ENCODE measurements at regions not wholly inside any gene's neighbourhood (a gene's known extent, or its start where the extent isn't known, plus 50 kb on each side); places are given as distances from the start of the nearest gene placed in this dataset.
"Not testable (repeated sequence)": the region's sequence is repeated elsewhere in the genome, so short reads cannot be mapped to it uniquely, and the experiment has no call there.

DNA sequence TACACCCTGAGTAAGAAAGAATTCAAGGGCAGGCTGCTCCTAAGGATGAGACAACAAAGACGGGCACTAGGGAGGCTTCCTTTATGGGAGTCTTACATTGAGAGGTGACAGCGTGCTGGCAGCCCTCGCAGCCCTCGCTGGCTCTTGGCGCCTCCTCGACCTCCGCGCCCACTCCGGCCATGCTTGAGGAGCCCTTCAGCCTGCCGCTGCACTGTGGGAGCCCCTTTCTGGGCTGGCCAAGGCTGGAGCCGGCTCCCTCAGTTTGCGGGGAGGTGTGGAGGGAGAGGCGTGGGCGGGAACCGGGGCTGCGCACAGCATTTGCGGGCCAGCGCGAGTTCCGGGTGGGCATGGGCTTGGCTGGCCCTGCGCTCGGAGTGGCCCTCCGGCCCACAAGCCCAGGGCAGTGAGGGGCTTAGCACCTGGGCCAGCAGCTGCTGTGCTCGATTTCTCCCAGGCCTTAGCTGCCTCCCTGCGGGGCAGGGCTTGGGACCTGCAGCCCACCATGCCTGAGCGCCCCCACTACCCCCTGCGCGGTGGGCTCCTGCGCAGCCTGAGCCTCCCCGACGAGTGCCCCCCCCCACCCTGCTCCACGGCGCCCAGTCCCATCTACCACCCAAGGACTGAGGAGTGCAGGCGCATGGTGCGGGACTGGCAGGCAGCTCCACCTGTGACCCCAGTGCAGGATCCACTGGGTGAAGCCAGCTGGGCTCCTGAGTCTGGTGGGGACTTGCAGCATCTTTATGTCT is 75.3 kb downstream of the BARX1 start:
- DNase-seq (ENCODE audit: extremely low read depth, low read depth): not testable (repeated sequence)

DNA sequence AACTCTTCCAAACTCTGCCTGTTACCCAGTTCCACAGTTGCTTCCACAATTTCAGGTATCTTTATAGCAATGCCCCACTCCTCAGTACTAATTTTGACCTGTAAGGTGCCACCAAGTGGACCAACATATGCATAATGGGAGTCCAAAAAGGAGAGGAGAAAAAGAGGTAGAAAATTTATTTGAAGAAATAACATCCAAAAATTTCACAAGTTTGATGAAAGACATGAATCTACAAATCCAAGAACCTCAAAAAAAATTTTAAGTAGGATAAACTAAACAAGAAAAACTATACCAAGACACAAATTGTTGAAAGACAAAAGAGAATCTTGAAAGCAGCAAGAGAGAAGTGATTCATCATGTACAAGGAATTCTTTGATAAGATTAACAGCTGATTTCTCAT is 79.8 kb downstream of the BARX1 start:
- DNase-seq (ENCODE audit: extremely low read depth, low read depth): no peak

DNA sequence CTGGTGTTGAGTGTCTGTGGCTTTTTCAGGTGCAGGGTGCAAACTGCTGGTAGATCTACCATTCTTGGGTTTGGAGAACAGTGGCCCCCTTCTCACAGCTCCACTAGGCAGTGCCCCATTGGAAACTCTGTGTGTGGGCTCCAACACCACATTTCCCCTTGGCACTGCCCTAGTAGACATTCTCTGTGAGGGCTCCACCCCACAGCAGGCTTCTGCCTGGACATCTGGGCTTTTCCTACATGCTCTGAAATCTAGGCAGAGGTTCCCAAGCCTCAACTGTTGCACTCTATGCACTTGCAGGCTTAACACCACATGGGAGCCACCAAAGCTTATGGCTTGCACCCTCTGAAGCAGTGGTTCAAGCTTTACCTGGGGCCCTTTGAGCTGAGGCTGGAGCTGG is 80.9 kb downstream of the BARX1 start:
- no peak for DNase-seq (ENCODE audit: extremely low read depth, low read depth)

DNA sequence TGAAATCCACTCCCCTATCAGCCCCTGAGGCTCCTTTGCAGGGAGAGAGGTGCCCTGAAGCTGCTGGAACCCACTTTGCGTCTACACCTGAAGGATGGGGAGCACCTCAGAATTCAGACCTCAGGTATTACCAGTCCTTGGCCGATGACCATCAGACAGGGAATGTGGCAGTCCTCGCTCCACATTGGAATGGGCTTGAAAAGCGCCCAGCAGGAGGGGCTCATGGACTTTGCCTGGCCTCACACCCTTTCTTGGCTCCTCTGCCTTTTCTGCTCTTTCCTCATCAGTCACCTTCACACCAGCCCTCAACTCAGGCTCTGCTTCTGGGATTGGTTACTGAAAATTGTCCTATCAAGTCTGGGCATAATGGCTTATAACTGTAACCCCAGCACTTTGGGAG is 83.9 kb downstream of the BARX1 start:
- no peak for DNase-seq (ENCODE audit: extremely low read depth, low read depth)

DNA sequence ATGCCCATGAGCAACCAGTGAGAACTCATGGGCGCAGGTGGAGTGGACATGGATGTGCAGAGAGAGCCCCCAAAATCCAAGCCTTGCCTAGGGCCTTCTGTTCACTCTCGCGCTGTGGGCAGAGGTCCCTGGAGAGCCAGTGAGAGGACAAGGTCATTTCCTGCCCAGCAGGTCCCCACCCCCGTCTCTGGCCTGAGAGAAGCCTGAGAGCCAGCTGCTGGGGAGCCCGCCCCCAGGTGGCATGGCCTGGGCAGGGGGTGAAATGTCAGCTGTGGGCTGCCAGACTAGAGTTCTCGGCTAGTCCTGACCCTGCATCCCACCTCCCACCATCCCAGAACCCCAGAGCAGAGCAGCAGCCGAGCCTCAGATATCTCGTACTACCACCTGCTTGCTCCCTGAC is 85.3 kb downstream of the BARX1 start:
- no peak for DNase-seq (ENCODE audit: extremely low read depth, low read depth)

DNA sequence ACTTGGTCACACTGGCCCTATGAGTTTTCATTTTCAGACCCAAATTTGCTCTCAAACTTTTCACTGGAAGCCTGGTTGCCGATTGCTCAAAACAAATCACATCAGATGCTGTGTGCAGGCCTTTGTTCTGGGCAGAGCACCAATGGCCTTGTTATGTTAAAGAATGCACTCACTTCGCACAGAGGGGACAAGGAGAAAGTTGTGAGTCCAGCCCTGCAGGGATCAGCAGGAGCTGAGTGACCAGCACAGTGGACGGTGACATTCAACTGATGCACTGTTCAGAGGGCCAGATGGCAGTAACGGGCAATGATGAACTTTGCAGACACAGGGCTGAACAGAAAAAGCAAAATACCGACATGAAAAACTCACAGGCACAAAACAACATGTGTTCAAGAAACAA is 86.1 kb downstream of the BARX1 start:
- no peak for DNase-seq (ENCODE audit: extremely low read depth, low read depth)

DNA sequence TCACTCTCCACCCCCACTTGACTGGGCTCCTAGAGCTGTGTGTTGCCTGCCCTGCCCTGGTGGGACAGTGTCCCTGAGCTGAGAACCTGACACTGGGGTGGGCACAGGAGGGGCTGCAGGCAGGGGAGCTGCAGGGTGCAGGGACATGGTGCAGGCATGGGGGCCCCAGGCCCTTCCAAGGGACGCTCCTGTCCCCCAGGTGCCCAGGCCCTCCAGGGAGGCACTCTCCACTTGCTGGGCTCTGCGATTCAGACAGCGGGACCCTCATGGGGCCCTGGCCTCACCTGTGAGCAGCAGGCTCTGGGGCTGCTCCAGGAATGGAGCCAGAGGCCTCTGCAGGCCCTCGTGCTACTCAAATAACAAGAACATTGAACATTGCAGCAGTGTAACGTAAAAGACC is 89.4 kb downstream of the BARX1 start:
- DNase-seq (ENCODE audit: extremely low read depth, low read depth): no peak

DNA sequence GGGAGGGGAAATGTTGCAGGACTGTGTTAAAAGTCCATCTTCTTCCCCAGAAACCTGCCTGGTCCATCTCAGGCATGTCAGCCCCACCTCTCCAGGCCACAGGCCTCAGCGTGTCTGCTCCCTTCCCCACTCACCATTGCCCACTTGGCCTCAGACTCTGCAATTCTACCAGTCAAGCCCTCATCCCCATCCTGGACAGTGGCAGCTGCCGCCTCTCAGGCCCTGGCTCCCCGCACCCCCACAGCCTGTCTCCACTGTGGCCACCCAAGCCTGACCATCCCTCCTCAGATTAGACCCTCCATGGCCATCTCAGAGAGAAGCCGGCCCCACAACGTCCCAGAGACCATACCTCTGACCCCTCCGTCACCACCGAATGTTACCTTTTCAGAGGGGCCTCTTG is 89.9 kb downstream of the BARX1 start:
- DNase-seq (ENCODE audit: extremely low read depth, low read depth): no peak

DNA sequence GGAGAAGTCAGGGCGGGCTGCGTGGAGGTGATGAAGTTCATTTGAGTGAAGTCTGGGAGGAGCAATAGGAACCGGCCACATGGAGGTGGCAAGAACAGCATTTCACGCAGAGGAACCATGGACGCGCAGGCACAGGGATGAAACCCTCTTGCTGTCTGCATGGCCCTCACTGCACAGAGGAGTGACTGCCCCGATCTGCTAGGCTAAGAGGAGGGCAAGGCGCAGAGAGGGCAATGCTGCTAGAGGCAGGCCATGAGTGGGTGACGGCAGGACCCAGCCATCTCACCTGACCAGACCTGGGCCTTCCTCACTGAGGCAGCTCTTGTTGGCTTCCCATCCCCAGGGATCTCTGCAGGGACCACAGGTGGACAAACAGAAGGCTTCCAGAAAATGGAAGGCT is 90.3 kb downstream of the BARX1 start:
- no peak for DNase-seq (ENCODE audit: extremely low read depth, low read depth)

DNA sequence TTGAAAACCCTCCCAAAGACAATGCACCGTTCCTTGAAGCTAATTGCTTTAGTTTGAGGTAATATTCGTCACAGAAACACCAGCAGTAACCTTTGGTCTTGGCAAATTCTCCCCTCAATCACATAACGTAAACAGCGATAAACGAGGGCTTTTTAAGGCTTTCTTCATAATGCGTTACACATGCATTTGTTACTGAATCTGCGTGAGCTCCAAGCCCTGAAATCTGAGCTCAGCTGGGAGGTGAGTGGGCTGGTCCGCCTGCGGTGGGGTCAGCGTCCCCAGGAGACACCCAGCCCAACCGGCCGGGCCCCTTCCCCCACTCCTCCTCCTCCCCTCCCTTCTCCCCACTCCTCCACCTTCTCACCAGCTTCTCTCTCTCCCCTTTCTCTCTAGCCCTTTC is 91.1 kb downstream of the BARX1 start:
- DNase-seq (ENCODE audit: extremely low read depth, low read depth): no peak

DNA sequence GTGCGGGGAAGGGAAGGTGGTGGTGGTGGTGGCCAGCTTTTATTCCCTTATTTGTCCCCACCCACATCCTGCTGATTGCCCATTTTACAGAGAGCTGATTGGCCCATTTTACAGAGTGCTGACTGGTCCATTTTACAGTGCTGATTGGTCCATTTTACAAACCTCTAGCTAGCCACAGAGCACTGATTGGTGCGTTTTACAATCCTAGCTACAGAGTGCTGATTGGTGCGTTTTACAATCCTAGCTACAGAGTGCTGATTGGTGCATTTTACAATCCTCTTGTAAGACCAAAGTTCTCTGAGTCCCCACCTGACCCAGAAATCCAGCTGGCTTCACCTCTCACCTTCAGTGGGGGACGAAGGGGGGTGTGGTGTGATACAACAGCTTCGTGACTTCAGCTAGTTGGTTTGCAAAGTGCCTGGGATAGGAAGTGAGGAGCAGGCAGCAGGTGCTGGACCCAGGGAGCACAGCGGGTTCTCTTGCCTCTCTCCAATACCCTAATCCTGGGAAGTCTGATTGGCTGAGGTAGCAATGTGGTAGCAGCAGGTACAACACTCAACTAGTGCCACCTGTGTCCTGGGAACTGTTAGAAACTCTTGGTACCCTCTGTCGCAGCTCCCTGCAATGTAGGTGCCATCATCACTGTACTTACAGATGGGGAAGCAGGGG is 92.1 kb downstream of the BARX1 start:
- no peak for DNase-seq (ENCODE audit: extremely low read depth, low read depth)

DNA sequence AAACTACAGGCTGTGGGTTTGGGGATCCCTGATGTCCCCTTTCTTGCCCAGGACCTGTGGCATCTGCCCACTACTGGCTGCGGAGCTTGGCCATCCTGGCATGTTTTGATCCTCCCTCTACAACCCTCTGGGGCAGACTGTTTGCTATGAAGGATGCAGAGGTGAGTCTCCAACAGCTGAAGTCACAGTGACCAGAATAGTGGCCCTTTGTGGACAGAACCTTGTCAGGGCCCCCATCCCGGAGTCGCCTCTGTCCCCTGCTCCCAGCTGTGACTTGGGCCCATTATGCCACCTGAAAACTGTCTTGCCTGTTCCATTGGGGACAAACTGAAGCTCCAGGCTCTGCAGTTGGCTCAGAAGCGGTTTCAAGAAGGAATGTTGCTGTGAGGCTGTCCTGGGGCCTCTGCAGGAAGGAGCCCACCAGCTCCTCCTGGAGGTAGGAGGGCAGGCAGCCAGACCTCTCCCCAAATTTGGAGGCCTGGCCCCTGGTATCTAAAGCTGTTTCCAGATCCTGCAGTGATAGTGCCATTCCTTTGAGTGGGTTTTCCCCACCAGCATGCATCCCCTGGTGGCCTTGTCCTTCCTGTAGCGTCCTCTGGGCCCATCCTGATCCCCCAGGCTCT is 93.3 kb downstream of the BARX1 start:
- DNase-seq (ENCODE audit: extremely low read depth, low read depth): no peak

DNA sequence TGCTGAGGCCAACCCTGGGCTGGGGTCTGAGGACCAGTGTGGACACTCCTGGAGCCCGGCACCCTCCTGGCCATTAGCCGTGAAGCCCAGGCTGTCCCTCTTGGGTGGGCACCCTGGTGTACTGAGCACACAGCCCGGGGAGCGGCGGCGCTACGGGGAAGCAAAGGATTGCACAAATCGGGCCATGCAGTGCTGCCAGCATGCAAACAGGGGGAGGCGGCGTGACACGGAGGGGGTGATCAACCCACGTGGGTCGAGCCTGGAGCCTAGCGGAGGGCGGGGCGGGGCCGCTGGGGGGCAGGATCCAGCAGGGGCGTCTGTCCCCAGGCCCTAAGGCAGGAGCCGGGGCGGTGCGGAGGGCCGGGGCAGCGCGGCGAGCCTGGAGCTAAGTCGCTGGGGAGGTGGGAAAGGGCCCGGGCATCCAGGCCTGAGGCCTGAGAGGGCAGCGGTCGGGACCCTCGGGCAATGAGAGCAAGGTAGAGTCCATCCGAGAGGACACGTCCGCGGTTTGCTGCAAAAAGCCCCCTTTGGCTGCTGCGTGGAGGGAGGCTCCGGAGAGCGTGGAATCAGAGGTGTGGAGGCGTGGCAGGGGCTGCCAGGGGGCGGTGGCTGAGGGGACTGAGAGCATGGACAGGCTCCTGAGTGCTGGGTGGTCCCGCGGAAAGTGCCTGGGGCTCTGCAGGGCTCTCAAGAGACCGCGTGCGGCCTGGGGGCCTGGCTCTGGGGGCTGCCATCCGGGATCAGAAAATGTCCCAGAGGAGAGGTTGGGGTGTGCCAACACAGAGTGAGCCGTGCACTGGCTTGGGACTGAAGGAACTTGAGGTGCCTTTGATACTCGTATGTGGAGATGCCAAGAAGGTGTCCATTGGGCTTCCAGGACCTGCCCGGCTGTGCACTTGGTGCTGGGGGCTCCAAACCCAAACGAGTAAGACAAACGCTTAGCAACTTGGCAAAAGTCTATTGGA is 94.2 kb downstream of the BARX1 start:
- no peak for DNase-seq (ENCODE audit: extremely low read depth, low read depth)

DNA sequence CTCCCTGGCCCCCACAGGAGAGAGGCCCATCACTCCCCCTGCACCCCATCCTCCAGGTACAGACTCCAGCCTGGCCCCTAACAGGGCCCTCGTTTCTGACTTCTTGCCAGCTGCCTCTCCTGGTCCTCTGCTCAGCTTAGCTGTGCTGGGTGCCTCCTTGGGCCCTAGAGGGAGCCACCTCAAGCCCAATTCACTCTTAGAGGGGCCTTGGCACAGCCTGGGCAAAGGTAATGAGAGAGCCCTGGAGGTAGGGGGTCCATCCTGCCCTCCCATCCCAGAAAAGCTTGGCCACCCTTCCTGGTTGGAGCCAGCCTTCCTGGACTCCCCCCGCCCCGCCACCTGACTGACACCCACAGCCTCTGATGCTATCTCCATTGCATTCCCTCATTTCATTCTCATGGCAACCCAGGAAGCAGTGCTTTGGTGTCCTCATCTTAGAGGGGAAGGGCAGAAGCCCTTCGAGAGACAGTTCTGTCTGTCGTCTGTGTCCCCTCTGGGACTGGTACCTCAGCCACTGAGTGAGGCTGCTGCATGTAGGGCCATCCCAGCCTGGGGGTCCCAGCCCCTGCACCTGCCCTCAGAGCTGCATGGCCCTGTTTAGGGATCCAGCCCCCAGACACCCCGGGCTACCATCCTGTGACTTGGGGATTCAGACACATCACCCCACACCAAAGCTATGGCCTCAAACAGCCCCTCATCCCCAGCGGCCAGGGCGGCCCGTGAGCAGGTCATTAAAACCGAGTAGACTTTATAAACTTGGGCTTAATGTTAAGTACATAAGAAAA is 95.5 kb downstream of the BARX1 start:
- DNase-seq (ENCODE audit: extremely low read depth, low read depth): no peak

DNA sequence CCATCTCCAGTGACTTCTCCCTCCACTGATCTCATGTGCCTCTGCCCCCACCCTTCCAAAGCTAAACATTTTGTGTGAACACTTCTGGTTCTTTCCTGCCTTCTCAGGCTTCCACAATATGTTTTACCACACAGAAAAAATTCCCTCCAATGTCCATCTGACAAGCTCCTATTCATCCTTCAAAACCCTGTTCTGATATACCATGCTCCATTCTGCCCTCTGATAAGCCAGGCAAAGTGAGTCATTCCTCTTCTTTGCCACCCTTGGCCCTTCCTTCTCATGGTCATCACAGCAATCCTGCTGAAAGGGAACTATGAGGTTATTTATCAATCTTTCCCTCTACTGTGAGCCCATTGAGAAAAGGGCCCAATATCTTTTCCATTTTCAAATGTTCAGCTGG is 97.6 kb downstream of the BARX1 start:
- no peak for DNase-seq (ENCODE audit: extremely low read depth, low read depth)

DNA sequence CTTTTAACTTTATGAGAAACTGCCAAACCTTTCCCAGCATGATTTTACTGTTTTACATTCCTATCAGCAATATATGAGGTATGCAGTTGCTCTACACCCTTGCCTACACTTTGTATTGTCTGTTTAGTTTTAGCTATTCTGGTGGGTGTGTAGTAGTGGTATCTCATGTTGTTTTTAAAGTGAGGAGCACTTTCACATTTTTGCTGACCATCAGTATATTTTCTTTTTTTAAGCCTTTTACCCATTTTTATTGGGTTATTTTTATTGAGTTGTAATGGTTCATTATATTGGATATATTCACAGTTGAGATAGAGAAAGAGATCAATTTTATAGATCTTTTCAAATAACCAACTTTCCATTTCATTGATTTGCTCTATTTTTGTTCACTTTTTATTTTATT is 102.4 kb downstream of the BARX1 start:
- no peak for DNase-seq (ENCODE audit: extremely low read depth, low read depth)

DNA sequence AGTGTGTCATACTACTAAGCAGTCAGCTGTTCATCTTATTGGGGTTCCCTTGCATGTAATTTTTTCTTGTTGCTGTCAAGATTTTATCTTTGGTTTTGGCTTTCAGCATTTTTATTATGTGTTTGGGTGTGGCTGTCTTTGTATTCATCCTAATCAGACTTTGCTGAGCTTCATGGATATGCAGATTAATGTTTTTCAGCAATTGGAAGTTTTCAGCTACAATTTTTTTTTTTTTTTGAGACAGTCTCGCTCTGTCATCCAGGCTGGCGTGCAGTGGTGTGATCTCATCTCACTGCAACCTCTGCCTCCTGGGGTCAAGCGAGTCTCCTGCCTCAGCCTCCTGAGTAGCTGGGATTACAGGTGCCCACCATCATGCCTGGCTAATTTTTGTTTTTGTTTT is 108.8 kb downstream of the BARX1 start:
- DNase-seq (ENCODE audit: extremely low read depth, low read depth): no peak

DNA sequence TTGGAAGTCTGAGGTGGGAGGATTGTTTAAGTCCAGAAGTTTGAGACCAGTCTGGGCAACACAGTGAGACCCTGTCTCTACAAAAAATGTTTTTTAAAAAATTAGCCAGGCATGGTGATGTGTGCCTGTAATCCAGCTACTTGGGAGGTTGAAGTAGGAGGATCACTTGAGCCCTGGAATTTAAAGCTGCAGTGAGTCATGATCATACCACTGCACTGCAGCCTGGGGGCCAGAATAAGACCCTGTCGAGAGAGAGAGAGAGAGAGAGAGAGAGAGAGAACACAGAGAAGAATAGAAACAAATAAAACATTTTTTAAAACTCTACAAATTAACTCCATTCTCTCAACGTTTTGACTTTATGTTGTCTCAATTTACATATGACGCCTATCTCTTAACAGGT is 111.8 kb downstream of the BARX1 start:
- no peak for DNase-seq (ENCODE audit: extremely low read depth, low read depth)

DNA sequence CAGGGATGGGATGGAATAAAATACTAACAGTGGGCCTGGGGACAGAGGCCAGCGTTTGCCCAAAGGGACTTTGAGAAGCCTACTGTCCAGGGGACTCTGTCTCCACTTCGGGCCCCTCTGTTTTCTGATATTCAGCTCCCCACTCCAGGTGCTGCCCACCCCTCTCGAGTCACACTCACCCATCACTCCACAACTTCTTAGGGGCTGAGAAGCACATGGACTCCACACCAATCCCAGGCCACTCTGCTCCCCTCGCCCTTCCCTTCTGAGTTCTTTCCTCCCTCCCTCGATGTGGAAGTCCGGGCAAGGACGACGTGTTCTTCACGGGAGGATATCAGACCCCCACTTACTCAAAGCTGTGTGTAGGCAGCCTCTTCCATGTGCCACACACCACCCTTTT is 124.5 kb downstream of the BARX1 start:
- DNase-seq (ENCODE audit: extremely low read depth, low read depth): no peak

DNA sequence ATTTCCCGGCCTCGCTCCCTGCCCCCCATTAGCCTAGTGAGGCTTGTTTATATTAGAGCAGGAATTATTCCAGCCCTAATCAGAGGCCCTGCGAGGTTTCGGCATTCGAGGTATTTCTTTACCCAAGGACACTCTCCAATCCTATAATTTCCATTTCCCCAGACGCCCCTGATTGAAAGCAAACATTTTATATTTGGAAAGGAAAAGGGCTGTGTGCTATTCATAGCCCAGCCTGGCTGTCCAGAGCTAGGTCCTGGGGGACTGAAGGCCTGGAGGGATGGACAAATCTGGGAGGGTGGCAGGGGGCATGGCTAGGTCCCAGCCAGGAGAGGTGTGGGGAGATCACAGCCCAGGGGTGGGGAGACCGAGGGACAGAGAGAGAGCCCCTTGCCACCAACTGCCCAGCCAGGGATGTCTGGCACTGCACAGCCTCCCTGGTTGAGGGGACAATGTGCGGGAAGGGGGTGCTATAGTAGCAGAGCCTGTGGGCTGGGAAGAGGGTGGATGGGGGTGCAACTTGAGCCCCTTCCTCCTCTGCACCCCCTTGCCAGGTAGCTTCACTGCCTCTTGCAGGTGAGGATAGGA is 125.1 kb downstream of the BARX1 start:
- DNase-seq (ENCODE audit: extremely low read depth, low read depth): no peak
